ENCODE measurements at regions not wholly inside any gene's neighbourhood (a gene's known extent, or its start where the extent isn't known, plus 50 kb on each side); places are given as distances from the start of the nearest gene placed in this dataset.

GRCh38 chr3:26078539-26078938 is 288.6 kb downstream of the OXSM start (continued):
- TF ChIP-seq ZNF687 (IDR thresholded peaks at IDR 0.05) (no peak), NFXL1 (IDR thresholded peaks at IDR 0.05; ENCODE audit: borderline replicate concordance) (no peak), MAX (IDR thresholded peaks at IDR 0.05; ENCODE audit: low read depth, low read length) (no peak), BRCA1 (IDR thresholded peaks at IDR 0.05; ENCODE audit: low read depth, low read length) (no peak), SPI1 (IDR thresholded peaks at IDR 0.05; ENCODE audit: borderline replicate concordance, insufficient read depth, low read depth, low read length) (no peak)

GRCh38 chr3:26081166-26081565 is 291.3 kb downstream of the OXSM start:
- DNase-seq (ENCODE audit: low read depth, low spot score), result no peak
- Histone ChIP-seq H3K9me3 (replicated peaks; ENCODE audit: control insufficient read depth, insufficient read depth, low read length) (no peaks in the 10 kb centered on the region), H3K4me1 (ENCODE audit: control insufficient read depth, insufficient read depth, low read length) (no peaks in the 10 kb centered on the region), H2AFZ (ENCODE audit: control insufficient read depth, low read depth, low read length) (no peak overlapping the region), H3K9ac (ENCODE audit: control insufficient read depth, insufficient read depth, low read length) (no peak overlapping the region), H3K27ac (ENCODE audit: control insufficient read depth, insufficient read depth) (no peak overlapping the region), H3K79me2 (ENCODE audit: control insufficient read depth, insufficient read depth, low read length) (no peaks in the 10 kb centered on the region), H4K20me1 (ENCODE audit: control insufficient read depth, insufficient read depth) (no peaks in the 10 kb centered on the region), H3K36me3 (ENCODE audit: control insufficient read depth in 2 of 2, insufficient read depth in 2 of 2, low read length in 1 of 2) (no peaks in the 10 kb centered on the region), H3K4me3 (no peak overlapping the region), H3K27me3 (replicated peaks in 1 of 2; ENCODE audit: control insufficient read depth in 2 of 2, insufficient read depth in 2 of 2, low read length in 1 of 2) (no peaks in the 10 kb centered on the region), H3K4me2 (ENCODE audit: control insufficient read depth, insufficient read depth) (no peak overlapping the region)
- RAD21 ChIA-PET (ENCODE audit: unreplicated experiment), result no interaction called here
- ATAC-seq, result no peak
- BruUV-seq (replicated peaks), result no TSS peak
- SMC1A ChIA-PET (ENCODE audit: uncharacterized antibody, unreplicated experiment), result interaction anchor here (1.4 kb wide), 1 partner anchor 12 kb away, joined by 3 read pairs; no protein-coding TSS in a partner anchor
- TF ChIP-seq ZBED1 (IDR thresholded peaks at IDR 0.05; ENCODE audit: borderline replicate concordance), result no peak
- no peak for TF ChIP-seq ZNF384 (IDR thresholded peaks at IDR 0.05; ENCODE audit: borderline replicate concordance, low read depth, low read length)
- TF ChIP-seq RAD21 (IDR thresholded peaks at IDR 0.05; ENCODE audit: insufficient read depth, low read depth, low read length), result no peak
- TF ChIP-seq CBX3 (IDR thresholded peaks at IDR 0.05; ENCODE audit: borderline replicate concordance, low read depth), result no peak
- TF ChIP-seq MYB (IDR thresholded peaks at IDR 0.05; ENCODE audit: borderline replicate concordance, low read depth, low read length), result no peak
- no peak for TF ChIP-seq ATF2 (IDR thresholded peaks at IDR 0.05; ENCODE audit: low read length)
- POLR2A ChIA-PET, result no interaction called here
- FAIRE-seq, result no peak
- 100% methylated on average over 1 of the region's 1 CpG for WGBS (ENCODE audit: insufficient coverage, insufficient replicate concordance, low lambda C conversion rate, missing lambda C conversion rate)
- in situ Hi-C loops (cut with MboI), result no loop called here
- intact Hi-C loops (cut with micrococcal nuclease; ENCODE audit: unreplicated experiment), result no loop called here
- CTCF ChIA-PET, result interaction anchor here (1.5 kb wide), 1 partner anchor 10 kb away, joined by 6 read pairs; no protein-coding TSS in a partner anchor
